Nucleus accumbens (tissue), 56 donors: ENCODE measurements at regions not wholly inside any gene's neighbourhood (a gene's known extent, or its start where the extent isn't known, plus 50 kb on each side); places are given as distances from the start of the nearest gene placed in this dataset.

ENCODE experiments used
- DNase-seq, 56 donors: peaks; one replicate each; lab custom pipeline; 2025; lab: John Stamatoyannopoulos, UW

GRCh38 chr18:78777992-78778391, 201.6 kb upstream of the SALL3 start:
- no peak for DNase-seq

DNA sequence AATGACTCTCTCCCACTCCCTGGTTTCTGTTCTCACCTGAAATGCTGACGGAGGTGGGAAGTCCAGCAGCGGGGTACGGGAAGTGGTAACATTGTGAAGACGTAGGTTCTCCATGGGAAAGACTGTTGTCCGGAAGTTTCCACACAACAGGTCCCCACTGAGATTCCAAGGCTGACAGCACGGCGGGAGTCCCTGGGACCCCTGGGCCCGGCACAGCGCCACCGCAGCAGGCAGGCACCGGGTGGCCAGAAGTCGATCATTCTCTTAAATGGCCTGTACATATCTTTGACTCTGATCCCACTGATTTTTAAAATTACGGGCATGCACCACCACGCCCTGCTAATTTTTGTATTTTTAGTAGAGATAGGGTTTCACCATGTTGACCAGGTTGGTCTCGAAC, 201.0 kb upstream of the SALL3 start:
- no peak for DNase-seq

DNA sequence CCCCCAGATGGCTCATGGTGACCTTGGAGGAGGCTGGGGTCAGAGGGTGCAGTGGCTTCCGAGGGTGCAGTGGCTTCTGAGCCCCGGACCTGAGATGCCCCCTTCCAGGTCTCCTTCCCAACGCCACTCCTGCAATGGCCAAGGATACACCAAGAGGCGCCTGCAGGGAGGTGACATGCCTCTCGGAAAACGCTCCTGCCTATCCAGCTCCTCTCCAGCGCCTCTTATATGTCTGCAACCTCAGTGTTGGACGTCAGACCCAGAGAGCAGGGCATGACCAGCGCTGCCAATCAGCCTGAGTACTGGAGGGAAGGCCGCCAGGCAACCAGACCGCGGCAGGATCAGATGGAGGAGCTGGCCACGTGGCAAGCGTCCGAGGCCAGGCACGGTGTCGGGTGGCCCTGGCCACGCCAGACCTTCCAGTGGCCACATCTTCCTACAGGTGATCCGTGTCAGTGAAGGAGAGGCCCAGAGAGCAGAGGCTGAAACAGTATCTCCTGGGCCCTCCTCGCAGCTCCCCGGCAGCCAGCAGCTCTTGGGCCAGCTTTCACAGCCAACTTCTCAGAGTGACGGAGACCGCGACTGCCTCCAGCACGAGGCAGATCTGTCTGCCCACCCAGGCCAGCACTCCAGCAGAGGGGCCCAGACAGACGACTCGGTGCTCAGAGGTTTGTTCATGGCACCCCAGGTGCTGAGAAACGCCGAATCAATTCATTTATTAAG, 199.5 kb upstream of the SALL3 start:
- no peak for DNase-seq

DNA sequence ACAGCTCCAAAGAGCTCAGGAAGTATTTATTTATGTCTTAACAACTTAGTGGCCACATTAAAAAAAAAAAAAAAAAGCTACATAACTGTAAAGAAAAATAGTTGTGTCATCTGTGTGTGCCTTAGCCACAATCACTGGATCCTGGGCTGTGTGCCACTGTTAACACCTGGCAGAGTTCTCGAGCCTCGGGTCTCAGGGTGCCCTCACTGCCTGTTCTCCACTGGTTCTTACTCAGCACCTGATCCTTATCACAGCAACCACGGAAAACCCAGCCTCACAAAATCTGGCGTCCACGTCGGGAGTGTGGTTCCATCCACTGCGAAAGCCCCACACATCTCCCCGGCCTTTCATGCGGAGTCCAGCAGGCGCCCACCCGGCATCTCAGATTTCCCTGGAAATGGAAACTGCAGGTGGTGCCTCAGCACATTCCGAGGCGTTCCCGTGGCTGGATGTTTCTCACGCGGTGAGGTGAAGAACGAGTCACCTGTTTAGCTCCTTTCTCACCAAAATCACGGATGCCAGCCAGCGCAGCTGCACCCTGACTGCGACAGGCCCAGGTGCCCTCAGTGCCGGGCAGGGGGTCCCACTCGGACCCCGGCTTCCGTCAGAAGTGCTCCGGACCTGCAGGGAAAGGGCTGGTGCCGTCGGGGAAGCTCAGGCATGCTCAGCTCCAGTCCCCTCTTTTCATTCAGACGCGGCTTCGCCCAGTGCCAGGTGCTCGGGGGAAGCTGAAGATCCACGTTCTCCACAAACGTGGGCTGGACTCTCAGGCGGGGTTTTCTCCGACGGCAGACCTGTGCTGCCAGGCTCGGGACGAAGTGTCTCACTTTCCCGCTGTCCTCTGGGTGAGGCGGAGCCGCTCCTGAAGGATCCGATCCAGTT, 198.7 kb upstream of the SALL3 start:
- DNase-seq = no peak

DNA sequence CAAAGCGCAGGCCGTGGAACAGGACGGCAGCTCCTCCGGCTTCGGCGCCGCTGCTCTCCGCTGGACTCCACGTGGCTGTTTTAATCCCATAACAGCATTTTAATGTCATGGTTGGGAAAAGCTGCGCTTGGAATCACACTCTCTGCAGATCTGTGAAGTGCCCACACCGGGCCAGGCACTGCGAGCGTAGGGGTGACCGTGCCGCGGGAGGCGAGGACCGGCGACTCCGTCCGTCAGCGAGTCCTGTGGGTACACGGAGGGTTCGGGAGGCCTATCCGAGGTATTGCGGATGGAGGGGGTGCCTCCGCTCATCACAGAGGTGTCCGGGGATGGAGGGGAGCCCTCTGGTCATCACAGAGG, 198.0 kb upstream of the SALL3 start:
- no peak for DNase-seq

DNA sequence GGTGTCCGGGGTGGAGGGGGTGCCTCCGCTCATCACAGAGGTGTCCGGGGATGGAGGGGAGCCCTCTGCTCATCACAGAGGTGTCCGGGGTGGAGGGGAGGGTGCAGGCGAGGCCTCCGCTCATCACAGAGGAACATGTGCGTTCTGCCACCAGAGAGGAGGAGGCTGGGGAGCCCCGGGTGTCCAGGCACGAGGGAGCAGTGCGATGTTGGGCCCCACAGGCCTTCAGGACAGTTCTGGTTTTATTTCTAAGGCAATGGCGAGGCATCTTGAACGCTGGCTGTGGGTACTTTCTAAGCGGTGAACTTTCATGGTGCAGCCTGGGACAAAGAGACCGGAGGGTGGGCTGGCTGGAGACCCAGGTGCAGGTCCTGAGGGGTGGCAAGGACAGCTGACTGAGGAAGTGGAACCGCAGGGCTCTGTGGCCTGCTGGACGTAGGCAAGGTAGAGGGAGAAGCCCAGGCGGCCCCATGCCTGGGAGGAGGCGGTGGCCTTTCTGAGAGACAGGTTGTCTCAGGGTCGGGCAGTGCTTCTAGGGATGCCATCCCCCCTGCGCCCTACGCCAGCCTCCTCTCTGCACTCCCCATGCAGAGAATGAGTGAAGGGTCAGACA, 196.6 kb upstream of the SALL3 start:
- no peak for DNase-seq

DNA sequence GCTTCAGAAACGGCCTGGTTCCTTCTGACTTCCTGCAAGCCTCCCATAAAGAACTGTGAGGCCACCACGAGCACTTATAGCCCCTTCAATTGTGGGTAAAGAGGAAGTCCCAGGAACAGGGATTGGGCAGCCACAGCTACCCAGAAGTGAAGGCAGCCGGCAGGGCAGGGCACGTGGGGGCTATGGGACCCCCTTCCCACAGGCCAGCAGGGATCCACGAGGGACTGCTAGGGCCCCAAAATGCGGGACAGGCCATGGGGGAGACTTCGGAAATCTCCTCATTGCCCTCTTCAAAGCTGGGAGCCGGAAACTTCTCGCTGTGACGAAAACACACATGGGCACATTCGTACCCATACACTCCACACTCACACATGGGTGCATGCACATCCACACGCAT, 196.1 kb upstream of the SALL3 start:
- no peak for DNase-seq

- no peak for DNase-seq
Measured at GRCh38 chr18:78784861-78785260, 194.8 kb upstream of the SALL3 start.

GRCh38 chr18:78785706-78786105, 193.9 kb upstream of the SALL3 start:
- no peak for DNase-seq

DNA sequence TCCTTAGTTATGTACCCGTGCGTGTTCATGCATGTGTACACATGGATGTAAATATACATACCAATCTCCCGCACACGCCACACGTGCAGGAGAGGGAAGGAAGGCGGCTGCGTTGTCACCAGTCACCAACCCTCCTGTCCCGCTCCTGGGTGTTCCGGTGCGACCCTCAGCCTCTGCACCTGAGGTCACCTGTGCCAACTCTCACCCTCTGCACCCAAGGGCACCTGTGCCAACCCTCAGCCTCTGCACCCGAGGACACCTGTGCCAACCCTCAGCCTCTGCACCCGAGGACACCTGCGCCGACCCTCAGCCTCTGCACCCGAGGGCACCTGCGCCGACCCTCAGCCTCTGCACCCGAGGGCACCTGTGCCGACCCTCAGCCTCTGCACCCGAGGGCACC, 192.8 kb upstream of the SALL3 start:
- no peak for DNase-seq

- no peak for DNase-seq
Measured at GRCh38 chr18:78787751-78788150, 191.9 kb upstream of the SALL3 start.

GRCh38 chr18:78788161-78788560, 191.5 kb upstream of the SALL3 start:
- DNase-seq = no peak

- no peak for DNase-seq
Measured at GRCh38 chr18:78789850-78790249, 189.8 kb upstream of the SALL3 start.

DNA sequence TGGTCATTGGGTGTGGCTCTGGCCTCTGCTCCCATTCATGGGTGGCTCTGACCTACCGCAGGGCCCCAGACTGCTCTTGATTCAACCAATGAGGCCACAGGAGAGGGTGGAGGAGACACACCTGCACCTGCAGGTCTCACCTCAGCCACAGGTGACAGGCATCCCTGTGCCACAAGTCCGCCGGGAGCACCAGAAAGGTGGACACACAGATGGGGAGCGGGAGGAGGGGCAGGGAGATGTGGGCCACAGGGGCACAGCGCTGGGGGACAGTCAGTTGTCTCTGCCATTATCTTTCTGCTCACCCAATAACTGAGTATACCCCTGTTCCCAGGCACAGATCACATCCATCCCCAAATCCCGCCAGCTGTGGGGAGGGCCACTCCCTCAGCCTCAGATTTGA, 189.1 kb upstream of the SALL3 start:
- DNase-seq = no peak

- DNase-seq = no peak
Measured at GRCh38 chr18:78790960-78791359, 188.7 kb upstream of the SALL3 start.

- DNase-seq = no peak
Measured at GRCh38 chr18:78792094-78792493, 187.5 kb upstream of the SALL3 start.

DNA sequence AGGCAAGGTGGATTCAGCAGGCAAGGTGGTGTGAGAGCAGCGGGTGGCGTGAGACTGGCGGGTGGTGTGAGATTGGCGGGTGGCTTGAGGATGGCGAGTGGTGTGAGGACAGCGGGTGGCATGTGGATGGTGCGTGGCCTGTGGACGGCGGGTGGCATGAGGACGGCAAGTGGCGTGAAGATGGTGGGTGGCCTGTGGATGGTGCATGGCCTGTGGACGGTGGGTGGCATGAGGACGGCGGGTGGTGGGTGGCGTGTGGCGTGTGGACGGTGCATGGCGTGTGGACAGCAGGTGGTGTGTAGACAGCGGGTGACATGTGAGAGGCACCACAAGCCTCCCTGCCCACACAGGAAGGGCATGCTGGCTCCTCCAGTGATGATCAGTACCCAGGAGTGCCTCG, 186.9 kb upstream of the SALL3 start:
- no peak for DNase-seq

DNA sequence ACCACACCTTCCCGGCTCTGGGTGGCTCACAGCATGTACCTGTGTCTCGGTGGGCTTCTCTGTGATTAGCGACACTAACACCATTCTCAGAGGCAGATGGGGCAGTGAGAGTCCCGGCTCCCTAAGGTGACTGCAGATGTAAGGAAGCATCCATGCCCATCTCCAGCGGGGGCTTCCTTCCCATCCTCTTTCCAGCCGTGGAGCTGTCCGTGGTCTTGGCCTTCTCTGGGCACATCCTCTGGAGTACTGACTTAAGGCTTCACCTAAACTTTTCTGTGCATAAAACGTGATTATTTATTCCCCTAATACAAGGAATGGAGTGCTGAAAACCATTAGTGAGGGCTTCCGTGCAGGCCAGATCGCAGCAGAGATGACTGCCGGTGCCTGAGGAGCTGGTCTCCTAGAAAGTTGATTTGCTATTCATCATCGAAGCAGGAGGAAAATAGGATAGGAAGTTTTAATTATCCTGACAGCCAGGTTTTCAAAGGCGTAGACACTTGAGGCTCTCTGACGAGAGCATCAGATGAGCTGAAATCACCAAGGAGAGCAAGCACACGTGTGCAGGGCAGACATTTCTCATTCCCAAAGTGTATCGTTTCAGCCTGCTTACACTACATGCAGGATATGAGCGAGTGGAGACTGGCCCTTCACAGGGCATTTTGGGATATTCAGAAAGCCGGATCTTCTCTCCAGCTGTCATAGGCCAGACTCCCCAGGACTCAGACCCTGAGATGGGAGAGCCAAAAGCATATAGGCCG, 186.1 kb upstream of the SALL3 start:
- DNase-seq = no peak

GRCh38 chr18:78794071-78794430, 185.6 kb upstream of the SALL3 start:
- no peak for DNase-seq

- DNase-seq = no peak
Measured at GRCh38 chr18:78796693-78797455, 182.7 kb upstream of the SALL3 start.
